Activated CD8-positive, alpha-beta memory T cell treated with anti-CD3 and anti-CD28 coated beads, Interleukin-2, amount 10 ng/mL, durations not matched to agents 7 days and 5 days (primary cell): ENCODE measurements at regions not wholly inside any gene's neighbourhood (a gene's known extent, or its start where the extent isn't known, plus 50 kb on each side); places are given as distances from the start of the nearest gene placed in this dataset.
"Not testable (repeated sequence)": the region's sequence is repeated elsewhere in the genome, so short reads cannot be mapped to it uniquely, and the experiment has no call there.

Experiments
- ATAC-seq: fragments of 150-1000 bp; cut with Tn5 transposase; one replicate; pipeline ENCODE4 v1.10.0; 2021; ENCODE audit warnings: moderate library complexity
- CTCF ChIA-PET: fragments of 350-600 bp; sonication (Branson Sonifier 250); formaldehyde crosslinking; loops from one replicate; lab custom pipeline; 2021; ENCODE audit warnings: antibody characterized with exemption; lab: Charles Lee
- DNase-seq: peaks from one replicate; pipeline ENCODE4 v3.0.0-alpha.2; 2020
- H3K27ac Mint-ChIP-seq: one replicate; pipeline ENCODE4 v1.8.0; 2021; ENCODE audit warnings: mild to moderate bottlenecking, mixed read lengths
- H3K27me3 Mint-ChIP-seq: one replicate; pipeline ENCODE4 v1.8.0; 2021; ENCODE audit warnings: mixed read lengths
- H3K36me3 Mint-ChIP-seq: one replicate; pipeline ENCODE4 v1.8.0; 2021; ENCODE audit warnings: mild to moderate bottlenecking, mixed read lengths
- H3K4me1 Mint-ChIP-seq: one replicate; pipeline ENCODE4 v1.8.0; 2021; ENCODE audit warnings: mixed read lengths
- H3K4me3 Mint-ChIP-seq: one replicate; pipeline ENCODE4 v1.8.0; 2021; ENCODE audit warnings: mild to moderate bottlenecking, moderate library complexity, mixed read lengths
- H3K9me3 Mint-ChIP-seq: one replicate; pipeline ENCODE4 v1.8.0; 2022; ENCODE audit warnings: low read depth, mixed read lengths

DNA sequence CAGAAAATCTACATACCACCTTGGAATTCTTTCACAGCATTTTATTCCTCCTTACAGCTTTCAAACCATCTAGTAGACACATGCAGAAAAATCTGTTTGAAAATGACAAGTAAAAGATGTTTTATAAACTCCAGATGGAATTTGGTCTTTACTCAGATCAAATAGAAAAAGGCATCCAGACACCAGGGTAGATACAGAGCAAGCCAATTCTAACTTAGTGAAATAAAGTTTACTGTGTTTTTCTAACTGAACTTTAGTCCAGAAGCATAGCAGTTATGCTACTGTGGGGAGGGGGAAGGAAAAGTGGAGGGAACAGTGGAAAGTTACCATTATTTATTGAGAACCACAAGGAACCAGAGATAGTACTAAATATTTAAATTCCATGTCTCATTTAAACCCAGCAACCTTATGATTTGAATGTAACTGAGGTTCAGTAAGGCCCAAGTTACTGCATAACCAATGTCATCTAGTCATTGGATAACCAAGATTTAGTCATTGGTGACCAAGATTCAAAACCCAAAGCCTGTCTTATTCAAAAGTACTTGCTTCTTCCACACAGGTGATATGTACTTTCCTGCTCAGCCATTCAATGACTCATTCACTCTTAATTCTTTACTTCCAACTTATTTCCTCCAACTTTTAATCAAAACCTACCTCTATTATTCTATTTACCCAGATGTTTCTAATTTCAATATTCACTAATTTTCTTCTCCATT, 57.7 kb downstream of the RAD51AP2 start:
- no peak overlapping the region for H3K27ac Mint-ChIP-seq
- CTCF ChIA-PET: no interaction called here
- no peak for DNase-seq
- H3K4me3 Mint-ChIP-seq: no peak overlapping the region
- no peak for ATAC-seq
- no peaks in the 10 kb centered on the region for H3K27me3 Mint-ChIP-seq
- no peaks in the 10 kb centered on the region for H3K4me1 Mint-ChIP-seq
- H3K36me3 Mint-ChIP-seq: no peaks in the 10 kb centered on the region
- peaks cover 3% of the 10 kb centered on the region for H3K9me3 Mint-ChIP-seq

DNA sequence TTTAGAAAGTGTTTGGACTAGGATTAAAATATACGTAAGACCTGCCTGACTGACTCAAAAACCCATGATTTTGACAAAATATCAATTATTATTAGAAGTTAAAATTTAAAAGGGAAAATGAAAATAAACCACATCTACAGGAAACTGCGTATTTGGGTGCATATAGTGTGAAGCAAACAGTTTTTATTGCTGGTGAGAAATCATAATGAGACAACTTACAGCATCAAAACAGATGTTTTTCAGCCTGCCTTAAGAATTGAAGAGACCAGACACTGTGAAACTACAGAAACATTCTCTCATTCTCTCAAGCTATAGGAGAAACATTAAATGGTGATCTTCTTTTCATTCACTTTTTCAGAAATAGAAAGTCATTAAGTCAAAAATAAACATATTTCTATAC, 62.9 kb downstream of the RAD51AP2 start:
- CTCF ChIA-PET: no interaction called here
- no peak for DNase-seq
- H3K4me1 Mint-ChIP-seq: no peaks in the 10 kb centered on the region
- H3K36me3 Mint-ChIP-seq: no peaks in the 10 kb centered on the region
- peaks cover 3% of the 10 kb centered on the region for H3K9me3 Mint-ChIP-seq
- H3K27ac Mint-ChIP-seq: no peak overlapping the region
- no peak overlapping the region for H3K4me3 Mint-ChIP-seq
- ATAC-seq: no peak
- H3K27me3 Mint-ChIP-seq: no peaks in the 10 kb centered on the region

- CTCF ChIA-PET, ATAC-seq, H3K27me3 Mint-ChIP-seq, H3K27ac Mint-ChIP-seq, H3K36me3 Mint-ChIP-seq, H3K4me3 Mint-ChIP-seq, H3K9me3 Mint-ChIP-seq, H3K4me1 Mint-ChIP-seq, DNase-seq: not testable (repeated sequence)
These were observed 72.0 kb downstream of the RAD51AP2 start for GRCh38 chr2:17446191-17446590.

DNA sequence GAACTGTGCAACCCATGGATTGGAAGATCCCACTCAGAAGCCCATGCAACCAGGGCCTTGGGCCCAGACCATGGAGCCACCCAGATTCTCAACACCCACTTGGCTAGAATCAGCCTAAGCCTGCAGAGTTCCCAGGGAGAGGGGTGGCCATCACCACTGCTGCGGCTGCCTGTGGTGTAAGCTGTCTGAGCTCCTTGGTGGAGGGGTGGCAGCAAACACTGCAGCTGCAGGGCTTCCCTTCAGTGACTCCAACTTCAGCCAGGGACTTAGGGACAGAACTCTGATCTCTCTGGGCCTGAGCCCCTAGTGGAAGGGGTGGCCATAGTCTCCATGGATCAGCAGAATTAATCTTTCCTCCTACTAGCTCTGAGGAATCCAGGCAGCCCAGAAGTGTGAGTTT, 72.5 kb downstream of the RAD51AP2 start:
- CTCF ChIA-PET: no interaction called here
- H3K4me1 Mint-ChIP-seq: no peaks in the 10 kb centered on the region
- H3K4me3 Mint-ChIP-seq: no peak overlapping the region
- no peaks in the 10 kb centered on the region for H3K27me3 Mint-ChIP-seq
- no peaks in the 10 kb centered on the region for H3K36me3 Mint-ChIP-seq
- H3K27ac Mint-ChIP-seq: no peak overlapping the region
- ATAC-seq (no peak), DNase-seq (no peak)
- H3K9me3 Mint-ChIP-seq: peaks cover 3% of the 10 kb centered on the region

DNA sequence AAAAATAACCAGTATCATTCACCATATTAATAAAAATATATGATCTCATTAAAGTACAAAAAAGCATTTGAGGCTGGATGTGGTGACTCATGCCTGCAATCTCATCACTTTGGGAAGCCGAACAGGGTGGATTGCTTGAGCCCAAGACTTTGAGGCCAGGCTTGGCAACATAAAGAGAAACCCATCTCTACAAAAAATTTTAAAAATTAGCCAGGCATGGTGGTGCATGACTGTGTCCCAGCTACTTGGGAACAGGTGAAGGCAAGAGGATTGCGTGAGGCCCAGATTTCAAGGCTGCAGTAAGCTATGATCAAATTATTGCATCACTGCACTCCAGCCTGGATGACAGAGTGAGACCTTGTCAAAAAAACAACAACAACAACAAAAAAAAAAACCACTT, 75.9 kb downstream of the RAD51AP2 start:
- no peak for DNase-seq
- H3K9me3 Mint-ChIP-seq: no peaks in the 10 kb centered on the region
- H3K4me1 Mint-ChIP-seq: no peaks in the 10 kb centered on the region
- no peak overlapping the region for H3K4me3 Mint-ChIP-seq
- no peak overlapping the region for H3K27ac Mint-ChIP-seq
- no peak for ATAC-seq
- H3K27me3 Mint-ChIP-seq: no peaks in the 10 kb centered on the region
- CTCF ChIA-PET: no interaction called here
- no peaks in the 10 kb centered on the region for H3K36me3 Mint-ChIP-seq

GRCh38 chr2:17441790-17442189, 76.5 kb downstream of the RAD51AP2 start:
- Mint-ChIP-seq H3K4me1 (no peaks in the 10 kb centered on the region), H3K27me3 (no peaks in the 10 kb centered on the region), H3K27ac (no peak overlapping the region), H3K9me3 (no peaks in the 10 kb centered on the region), H3K36me3 (no peaks in the 10 kb centered on the region), H3K4me3 (no peak overlapping the region)
- no peak for ATAC-seq
- CTCF ChIA-PET: no interaction called here
- DNase-seq: no peak

DNA sequence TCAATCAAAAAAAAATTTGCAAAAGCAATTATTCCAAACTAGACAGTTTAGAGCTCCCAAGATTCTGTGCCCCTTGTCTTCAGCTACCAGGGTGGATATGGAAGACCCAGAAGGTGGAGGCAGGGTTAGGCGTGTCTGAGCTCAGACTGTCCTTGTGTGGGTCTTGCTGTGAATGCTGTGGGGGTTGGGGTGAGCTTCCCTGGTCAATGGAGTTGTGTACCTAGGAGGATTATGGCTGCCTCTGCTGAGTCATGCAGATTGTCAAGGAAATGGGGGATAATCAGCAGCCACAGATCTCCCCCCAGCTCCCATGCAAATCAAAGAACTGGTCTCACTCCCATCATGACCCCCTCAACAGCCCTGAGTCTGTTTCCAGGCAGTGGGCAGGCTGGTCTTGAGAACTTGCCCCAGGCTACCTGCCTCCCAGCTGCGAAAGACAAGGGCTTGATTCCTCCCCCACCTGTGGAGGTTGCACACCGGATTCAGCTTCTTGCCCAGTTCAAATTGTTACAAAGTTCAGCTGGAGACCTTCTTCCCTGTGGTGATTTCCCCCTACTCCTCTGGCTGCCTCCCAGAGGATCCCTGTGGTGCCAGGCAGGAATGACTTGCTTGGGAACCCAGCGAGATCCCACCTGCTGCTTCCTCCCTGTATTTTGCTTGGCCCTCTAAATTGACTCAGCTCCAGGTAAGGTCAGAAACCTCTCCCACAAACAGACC, 77.0 kb downstream of the RAD51AP2 start:
- Mint-ChIP-seq H3K4me3 (no peak overlapping the region), H3K9me3 (no peaks in the 10 kb centered on the region), H3K27me3 (no peaks in the 10 kb centered on the region), H3K36me3 (no peaks in the 10 kb centered on the region), H3K27ac (no peak overlapping the region), H3K4me1 (no peaks in the 10 kb centered on the region)
- DNase-seq (no peak), ATAC-seq (no peak)
- CTCF ChIA-PET: no interaction called here

GRCh38 chr2:17430326-17430725, 87.9 kb downstream of the RAD51AP2 start:
- H3K9me3 Mint-ChIP-seq: no peaks in the 10 kb centered on the region
- no peak for ATAC-seq

GRCh38 chr2:17429130-17429529, 89.1 kb downstream of the RAD51AP2 start:
- H3K27me3 Mint-ChIP-seq: no peaks in the 10 kb centered on the region
- no peaks in the 10 kb centered on the region for H3K4me1 Mint-ChIP-seq
- H3K27ac Mint-ChIP-seq: no peak overlapping the region
- DNase-seq (no peak), ATAC-seq (no peak)
- no peaks in the 10 kb centered on the region for H3K9me3 Mint-ChIP-seq
- H3K36me3 Mint-ChIP-seq: no peaks in the 10 kb centered on the region
- CTCF ChIA-PET: no interaction called here
- H3K4me3 Mint-ChIP-seq: no peak overlapping the region

More at GRCh38 chr2:17430326-17430725, 87.9 kb downstream of the RAD51AP2 start:
- Mint-ChIP-seq H3K36me3 (no peaks in the 10 kb centered on the region), H3K27me3 (no peaks in the 10 kb centered on the region), H3K4me3 (no peak overlapping the region), H3K27ac (no peak overlapping the region), H3K4me1 (no peaks in the 10 kb centered on the region)
- DNase-seq: no peak
- CTCF ChIA-PET: no interaction called here

GRCh38 chr2:17427401-17427800, 90.8 kb downstream of the RAD51AP2 start:
- Mint-ChIP-seq H3K4me3 (no peak overlapping the region), H3K36me3 (no peaks in the 10 kb centered on the region), H3K4me1 (no peaks in the 10 kb centered on the region), H3K9me3 (no peaks in the 10 kb centered on the region), H3K27me3 (no peaks in the 10 kb centered on the region), H3K27ac (no peak overlapping the region)
- CTCF ChIA-PET: no interaction called here
- no peak for DNase-seq
- no peak for ATAC-seq

DNA sequence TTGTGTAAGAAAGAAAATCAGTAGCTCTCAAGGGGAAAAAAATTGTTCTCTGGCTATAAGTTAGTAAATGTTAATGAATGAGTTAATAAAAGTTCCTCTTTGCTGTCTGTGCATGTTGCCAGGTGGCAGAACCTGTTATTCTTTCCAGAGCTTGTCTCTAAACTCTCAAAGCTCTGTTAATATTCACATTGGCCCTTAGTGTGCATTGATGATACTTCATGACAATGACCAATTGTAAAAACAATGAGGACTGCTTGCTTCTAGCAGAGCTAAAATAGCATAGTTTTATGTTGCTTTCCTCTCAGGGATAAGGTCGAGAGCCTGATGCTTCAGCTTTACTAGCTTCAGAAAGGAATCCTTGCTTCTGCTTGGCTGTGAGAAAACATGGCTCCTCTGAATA, 91.5 kb downstream of the RAD51AP2 start:
- no peaks in the 10 kb centered on the region for H3K4me1 Mint-ChIP-seq
- no peaks in the 10 kb centered on the region for H3K36me3 Mint-ChIP-seq
- no peaks in the 10 kb centered on the region for H3K27me3 Mint-ChIP-seq
- no peak overlapping the region for H3K27ac Mint-ChIP-seq
- CTCF ChIA-PET: no interaction called here
- no peaks in the 10 kb centered on the region for H3K9me3 Mint-ChIP-seq
- DNase-seq: no peak
- H3K4me3 Mint-ChIP-seq: no peak overlapping the region
- ATAC-seq: no peak

- DNase-seq (no peak), ATAC-seq (no peak)
- H3K27me3 Mint-ChIP-seq: no peaks in the 10 kb centered on the region
- H3K4me1 Mint-ChIP-seq: no peaks in the 10 kb centered on the region
- CTCF ChIA-PET: no interaction called here
- H3K27ac Mint-ChIP-seq: no peak overlapping the region
- no peak overlapping the region for H3K4me3 Mint-ChIP-seq
- H3K36me3 Mint-ChIP-seq: no peaks in the 10 kb centered on the region
- H3K9me3 Mint-ChIP-seq: no peaks in the 10 kb centered on the region
These were observed 96.2 kb downstream of the RAD51AP2 start for GRCh38 chr2:17422061-17422460.

- Mint-ChIP-seq H3K27me3 (no peaks in the 10 kb centered on the region), H3K36me3 (no peaks in the 10 kb centered on the region), H3K4me3 (no peak overlapping the region), H3K4me1 (no peaks in the 10 kb centered on the region), H3K9me3 (peaks cover 2% of the 10 kb centered on the region), H3K27ac (no peak overlapping the region)
- DNase-seq: no peak
- no peak for ATAC-seq
- CTCF ChIA-PET: no interaction called here
These were observed 101.3 kb downstream of the RAD51AP2 start for GRCh38 chr2:17416884-17417391.

DNA sequence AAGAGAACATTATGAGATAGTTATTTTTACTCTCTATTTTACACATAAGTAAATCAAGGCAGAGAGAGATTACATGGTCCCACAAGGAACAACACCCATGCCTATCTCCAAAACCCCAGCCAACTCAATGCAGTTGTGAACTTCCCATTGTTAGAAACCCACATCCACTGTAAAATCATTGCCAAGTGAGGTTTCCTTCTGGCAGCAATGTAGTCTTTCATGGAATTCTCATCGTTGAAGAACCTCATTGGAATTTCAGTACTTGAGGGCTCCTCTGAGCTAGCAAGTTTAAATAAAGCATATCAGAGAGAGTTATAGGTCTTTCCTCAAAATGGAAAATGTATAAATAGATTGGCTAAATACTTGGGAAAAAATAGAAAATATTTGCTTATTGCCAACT, 105.2 kb downstream of the RAD51AP2 start:
- Mint-ChIP-seq H3K27ac (no peak overlapping the region), H3K9me3 (peaks cover 4% of the 10 kb centered on the region), H3K36me3 (no peaks in the 10 kb centered on the region), H3K4me1 (no peaks in the 10 kb centered on the region), H3K27me3 (no peaks in the 10 kb centered on the region), H3K4me3 (no peak overlapping the region)
- DNase-seq (no peak), ATAC-seq (no peak)
- CTCF ChIA-PET: no interaction called here
